ENCODE measurements at regions not wholly inside any gene's neighbourhood (a gene's known extent, or its start where the extent isn't known, plus 50 kb on each side); places are given as distances from the start of the nearest gene placed in this dataset.

- no peaks in the 10 kb centered on the region for H3K36me3 ChIP-seq (ENCODE audit: control insufficient read depth, insufficient read depth, low read length)
- peak; percentile 39 for DNase-seq (ENCODE audit: low read depth)
- no peak overlapping the region for H3K4me3 ChIP-seq (ENCODE audit: low read depth, low read length)
- no peak for TF ChIP-seq CTCF (IDR thresholded peaks at IDR 0.05; ENCODE audit: insufficient read depth, low read length, poor library complexity, severe bottlenecking)
- H3K27me3 ChIP-seq (ENCODE audit: control insufficient read depth, insufficient read depth, low read length), result no peaks in the 10 kb centered on the region
These were observed 826.9 kb upstream of the PCDH9 start for GRCh38 chr13:68056816-68057710.

GRCh38 chr13:68051910-68052309 lies 821.8 kb upstream of the PCDH9 start:
- DNase-seq (ENCODE audit: low read depth), result no peak
- no peak overlapping the region for H3K4me3 ChIP-seq (ENCODE audit: low read depth, low read length)
- H3K27me3 ChIP-seq (ENCODE audit: control insufficient read depth, insufficient read depth, low read length), result no peaks in the 10 kb centered on the region
- no peaks in the 10 kb centered on the region for H3K36me3 ChIP-seq (ENCODE audit: control insufficient read depth, insufficient read depth, low read length)
- TF ChIP-seq CTCF (IDR thresholded peaks at IDR 0.05; ENCODE audit: insufficient read depth, low read length, poor library complexity, severe bottlenecking), result no peak

- Histone ChIP-seq H3K4me3 (ENCODE audit: low read depth, low read length) (no peak overlapping the region), H3K36me3 (ENCODE audit: control insufficient read depth, insufficient read depth, low read length) (no peaks in the 10 kb centered on the region), H3K27me3 (ENCODE audit: control insufficient read depth, insufficient read depth, low read length) (no peaks in the 10 kb centered on the region)
- DNase-seq (ENCODE audit: low read depth), result no peak
- no peak for TF ChIP-seq CTCF (IDR thresholded peaks at IDR 0.05; ENCODE audit: insufficient read depth, low read length, poor library complexity, severe bottlenecking)
These were observed 820.6 kb upstream of the PCDH9 start for GRCh38 chr13:68050761-68051160.

GRCh38 chr13:68048802-68049359 lies 818.7 kb upstream of the PCDH9 start:
- H3K36me3 ChIP-seq (ENCODE audit: control insufficient read depth, insufficient read depth, low read length), result no peaks in the 10 kb centered on the region
- DNase-seq (ENCODE audit: low read depth), result no peak
- no peaks in the 10 kb centered on the region for H3K27me3 ChIP-seq (ENCODE audit: control insufficient read depth, insufficient read depth, low read length)
- no peak for TF ChIP-seq CTCF (IDR thresholded peaks at IDR 0.05; ENCODE audit: insufficient read depth, low read length, poor library complexity, severe bottlenecking)
- H3K4me3 ChIP-seq (ENCODE audit: low read depth, low read length), result no peak overlapping the region

GRCh38 chr13:68047889-68048288 lies 817.8 kb upstream of the PCDH9 start:
- Histone ChIP-seq H3K36me3 (ENCODE audit: control insufficient read depth, insufficient read depth, low read length) (no peaks in the 10 kb centered on the region), H3K4me3 (ENCODE audit: low read depth, low read length) (no peak overlapping the region), H3K27me3 (ENCODE audit: control insufficient read depth, insufficient read depth, low read length) (no peaks in the 10 kb centered on the region)
- DNase-seq (ENCODE audit: low read depth), result no peak
- TF ChIP-seq CTCF (IDR thresholded peaks at IDR 0.05; ENCODE audit: insufficient read depth, low read length, poor library complexity, severe bottlenecking), result no peak
